H9 (cell line): ENCODE measurements at regions not wholly inside any gene's neighbourhood (a gene's known extent, or its start where the extent isn't known, plus 50 kb on each side); places are given as distances from the start of the nearest gene placed in this dataset.

Source experiments
- DNase-seq: peaks from one replicate; pipeline ENCODE4 v3.0.0-alpha.2; 2017
- H2AFZ ChIP-seq: one replicate; pipeline ENCODE4 v1.6.1; 2013; ENCODE audit warnings: mild to moderate bottlenecking, low read length, control low read depth, moderate library complexity
- H2AK5ac ChIP-seq: 2 replicates; pipeline ENCODE4 v1.6.1; 2013; ENCODE audit warnings: low read length, control low read depth, mixed read lengths; ENCODE audit not compliant: insufficient read length
- H2BK120ac ChIP-seq: one replicate; pipeline ENCODE4 v1.6.1; 2013; ENCODE audit warnings: low read depth, mild to moderate bottlenecking, low read length, control low read depth, inconsistent platforms; ENCODE audit not compliant: poor library complexity, severe bottlenecking
- H2BK12ac ChIP-seq: 2 replicates; pipeline ENCODE4 v1.6.1; 2013; ENCODE audit warnings: low read length, control low read depth, mixed read lengths, low read depth; ENCODE audit not compliant: insufficient read length
- H2BK15ac ChIP-seq: 2 replicates; pipeline ENCODE4 v1.6.1; 2013; ENCODE audit warnings: low read depth, low read length, control low read depth
- H2BK20ac ChIP-seq: one replicate; pipeline ENCODE4 v1.6.1; 2013; ENCODE audit warnings: low read depth, mild to moderate bottlenecking, low read length, control low read depth, inconsistent platforms; ENCODE audit not compliant: poor library complexity, severe bottlenecking
- H2BK5ac ChIP-seq: 2 replicates; pipeline ENCODE4 v1.6.1; 2013; ENCODE audit warnings: low read length, control low read depth, mixed read lengths; ENCODE audit not compliant: insufficient read length
- H3K14ac ChIP-seq: 2 replicates; pipeline ENCODE4 v1.6.1; 2013; ENCODE audit warnings: low read length, control low read depth; ENCODE audit not compliant: insufficient read depth
- H3K18ac ChIP-seq: 2 replicates; pipeline ENCODE4 v1.6.1; 2013; ENCODE audit warnings: low read depth, mild to moderate bottlenecking, mixed read lengths, low read length, control low read depth; ENCODE audit not compliant: insufficient read length
- H3K23ac ChIP-seq: 2 replicates; pipeline ENCODE4 v1.6.1; 2013; ENCODE audit warnings: low read length, control low read depth, mixed read lengths, low read depth; ENCODE audit not compliant: insufficient read length
- H3K23me2 ChIP-seq: 2 replicates; pipeline ENCODE4 v1.6.1; 2013; ENCODE audit warnings: low read depth, mild to moderate bottlenecking, mixed read lengths, low read length, control low read depth; ENCODE audit not compliant: insufficient read length, poor library complexity, severe bottlenecking
- H3K27ac ChIP-seq: 2 replicates; pipeline ENCODE4 v1.5.1; 2013; ENCODE audit warnings: low read length, control low read depth, mixed read lengths, low read depth; ENCODE audit not compliant: insufficient read length
- H3K27me3 ChIP-seq: 2 replicates; pipeline ENCODE4 v1.6.1; 2013; ENCODE audit warnings: low read length, control low read depth, inconsistent platforms; ENCODE audit not compliant: insufficient read depth
- H3K4ac ChIP-seq: 2 replicates; pipeline ENCODE4 v1.6.1; 2013; ENCODE audit warnings: low read depth, mild to moderate bottlenecking, control low read depth, inconsistent platforms, low read length, moderate library complexity
- H3K4me1 ChIP-seq: 2 replicates; pipeline ENCODE4 v1.6.1; 2013; ENCODE audit warnings: low read length, control low read depth, inconsistent platforms; ENCODE audit not compliant: insufficient read depth
- H3K4me2 ChIP-seq: 2 replicates; pipeline ENCODE4 v1.6.1; 2013; ENCODE audit warnings: low read length, control low read depth, mixed read lengths; ENCODE audit not compliant: insufficient read length, insufficient read depth
- H3K56ac ChIP-seq: 2 replicates; pipeline ENCODE4 v1.6.1; 2013; ENCODE audit warnings: low read depth, mild to moderate bottlenecking, mixed read lengths, low read length, control low read depth; ENCODE audit not compliant: insufficient read length
- H3K79me1 ChIP-seq: 2 replicates; pipeline ENCODE4 v1.6.1; 2013; ENCODE audit warnings: low read depth, mild to moderate bottlenecking, moderate library complexity, low read length, control low read depth, inconsistent platforms; ENCODE audit not compliant: insufficient read depth, poor library complexity, severe bottlenecking
- H3K79me2 ChIP-seq: 2 replicates; pipeline ENCODE4 v1.6.1; 2013; ENCODE audit warnings: low read length, control low read depth, inconsistent platforms; ENCODE audit not compliant: insufficient read depth
- H3K9ac ChIP-seq: 2 replicates; pipeline ENCODE4 v1.6.1; 2013; ENCODE audit warnings: low read length, control low read depth, mixed read lengths; ENCODE audit not compliant: insufficient read length; ENCODE audit errors: extremely low read depth
- H3K9me3 ChIP-seq: one replicate; pipeline ENCODE4 v1.6.1; 2013; ENCODE audit warnings: low read depth, low read length, inconsistent platforms; ENCODE audit not compliant: control insufficient read depth
- H3T11ph ChIP-seq: one replicate; pipeline ENCODE4 v1.6.1; 2013; ENCODE audit warnings: mild to moderate bottlenecking, low read length, control low read depth, inconsistent platforms
- H4K20me1 ChIP-seq: one replicate; pipeline ENCODE4 v1.6.1; 2013; ENCODE audit not compliant: control insufficient read depth, insufficient read length, insufficient read depth
- H4K5ac ChIP-seq: 2 replicates; pipeline ENCODE4 v1.6.1; 2013; ENCODE audit warnings: low read depth, mild to moderate bottlenecking, mixed read lengths, low read length, control low read depth; ENCODE audit not compliant: insufficient read length
- H4K8ac ChIP-seq: replicated peaks from 2 replicates; pipeline ENCODE4 v1.6.1; 2013; ENCODE audit warnings: low read length, control low read depth, mixed read lengths, low read depth; ENCODE audit not compliant: insufficient read length
- H4K91ac ChIP-seq: 2 replicates; pipeline ENCODE4 v1.6.1; 2013; ENCODE audit warnings: low read depth, mild to moderate bottlenecking, moderate library complexity, mixed read lengths, low read length, control low read depth; ENCODE audit not compliant: insufficient read length
- H3K27ac Mint-ChIP-seq, 3 experiments: 2 replicates in 2 of 3; 3 replicates in 1 of 3; pipeline ENCODE4 v1.8.0; 2020 to 2021; ENCODE audit warnings: mixed read lengths in 3 of 3, mild to moderate bottlenecking in 1 of 3, moderate library complexity in 1 of 3
- H3K27me3 Mint-ChIP-seq: 2 replicates; pipeline ENCODE4 v1.8.0; 2021; ENCODE audit warnings: low read depth, mild to moderate bottlenecking, moderate library complexity, mixed read lengths
- H3K36me3 Mint-ChIP-seq, 3 experiments: 2 replicates in 2 of 3; 3 replicates in 1 of 3; pipeline ENCODE4 v1.8.0; 2020 to 2021; ENCODE audit warnings: low read depth in 3 of 3, mixed read lengths in 3 of 3; ENCODE audit not compliant: insufficient read depth in 1 of 3
- H3K4me1 Mint-ChIP-seq, 2 experiments: 2 replicates each; pipeline ENCODE4 v1.8.0; 2020; ENCODE audit warnings: mixed read lengths in 2 of 2
- H3K4me3 Mint-ChIP-seq, 2 experiments: 2 replicates in 1 of 2; 3 replicates in 1 of 2; pipeline ENCODE4 v1.8.0; 2020 to 2021; ENCODE audit warnings: mild to moderate bottlenecking in 2 of 2, mixed read lengths in 2 of 2, moderate library complexity in 1 of 2
- H3K9me3 Mint-ChIP-seq, 2 experiments: 2 replicates in 1 of 2; 3 replicates in 1 of 2; pipeline ENCODE4 v1.8.0; 2020; ENCODE audit warnings: mild to moderate bottlenecking in 2 of 2, mixed read lengths in 2 of 2, moderate library complexity in 1 of 2
- CTCF ChIP-seq: fragments of 200-600 bp; sonication (generic); conservative IDR thresholded peaks from 3 replicates; pipeline ENCODE4 v1.8.0; 2021; ENCODE audit warnings: antibody characterized with exemption, mild to moderate bottlenecking
- WGBS: extraction: QIAGEN DNeasy Blood & Tissue Kit; methylation state at CpG from one replicate; pipeline ENCODE4 v1.1.7; 2013; ENCODE audit warnings: missing lambda C conversion rate, low lambda C conversion rate, mixed read lengths; ENCODE audit not compliant: insufficient read length; ENCODE audit errors: extremely low coverage; 5-methylcytosine and 5-hydroxymethylcytosine counted together

DNA sequence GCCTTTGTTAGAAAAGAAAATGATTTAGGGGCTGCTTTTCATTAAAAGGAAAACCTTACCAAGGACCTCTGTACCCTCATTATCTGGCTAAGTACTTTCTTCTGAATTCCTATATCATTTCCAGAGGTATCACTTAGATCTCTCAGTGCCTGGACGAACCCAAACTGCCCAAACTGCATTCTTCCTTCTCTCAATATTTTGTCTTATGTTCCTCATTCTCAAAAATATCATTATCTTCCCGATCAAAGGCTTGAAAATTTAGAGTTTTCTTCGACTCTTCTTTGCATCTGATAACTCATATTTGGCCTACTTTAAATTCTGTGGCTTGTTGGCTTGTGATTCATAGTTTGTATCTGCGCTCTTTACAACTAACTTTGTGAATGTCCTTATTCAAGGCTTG is 136.7 kb upstream of the TAF11L2 start:
- H2AFZ ChIP-seq: no peak overlapping the region
- Mint-ChIP-seq H3K27me3 (peaks cover 2% of the 10 kb centered on the region; the same call in 1 of the 2 replicates), H3K9me3 (peaks cover 4 to 5% of the 10 kb centered on the region in 2 experiments; a peak in 4 of 5 replicates), H3K4me3 (no peak overlapping the region), H3K36me3 (peaks cover 4 to 5% (median 5%) of the 10 kb centered on the region in 3 experiments; a peak in 6 of 7 replicates), H3K4me1 (peaks cover 25 to 26% of the 10 kb centered on the region in 2 experiments), H3K27ac (no peak overlapping the region)
- H3K4ac ChIP-seq: no peak overlapping the region
- no peak overlapping the region for H3K14ac ChIP-seq
- H4K20me1 ChIP-seq: no peaks in the 10 kb centered on the region
- H3K9ac ChIP-seq: no peak overlapping the region
- H3K27ac ChIP-seq: no peak overlapping the region
- no peak overlapping the region for H4K91ac ChIP-seq
- no peak for DNase-seq
- no peak overlapping the region for H3K18ac ChIP-seq
- no peak overlapping the region for H3K4me2 ChIP-seq
- no peak overlapping the region for H2BK120ac ChIP-seq
- H2AK5ac ChIP-seq: no peak overlapping the region
- H2BK15ac ChIP-seq: no peak overlapping the region
- H3K9me3 ChIP-seq: no peaks in the 10 kb centered on the region
- no peak overlapping the region for H3T11ph ChIP-seq
- no peaks in the 10 kb centered on the region for H3K79me2 ChIP-seq
- no peaks in the 10 kb centered on the region for H3K27me3 ChIP-seq
- no peak overlapping the region for H2BK12ac ChIP-seq
- no peak overlapping the region for H3K56ac ChIP-seq
- WGBS: no CpG with 5 or more reads among the region's 4 CpGs
- H3K23ac ChIP-seq: no peak overlapping the region
- no peak overlapping the region for H4K8ac ChIP-seq
- no peaks in the 10 kb centered on the region for H3K4me1 ChIP-seq
- H2BK20ac ChIP-seq: no peak overlapping the region
- H2BK5ac ChIP-seq: no peak overlapping the region
- H3K79me1 ChIP-seq: no peaks in the 10 kb centered on the region
- no peaks in the 10 kb centered on the region for H3K23me2 ChIP-seq
- H4K5ac ChIP-seq: no peak overlapping the region
- TF ChIP-seq CTCF: no peak
